A549 (cell line): ENCODE measurements at regions not wholly inside any gene's neighbourhood (a gene's known extent, or its start where the extent isn't known, plus 50 kb on each side); places are given as distances from the start of the nearest gene placed in this dataset.

ENCODE experiments used
- CEBPB ChIP-seq, 2 experiments: fragments of >200 bp in 1 of 2; sonication (Bioruptor Twin) in 1 of 2; formaldehyde crosslinking in 1 of 2; IDR thresholded peaks; 2 replicates each; pipeline ENCODE4 v1.6.1; 2012 to 2016
- HOXA7 ChIP-seq: fragments of 250-450 bp; sonication (Bioruptor Pico); IDR thresholded peaks from 2 replicates; pipeline ENCODE4 v1.5.0; 2020; ENCODE audit warnings: mild to moderate bottlenecking, moderate library complexity
- NR3C1 ChIP-seq: fragments of >200 bp; sonication (Bioruptor Twin); formaldehyde crosslinking; IDR thresholded peaks from 3 replicates; pipeline ENCODE4 v1.6.1; 2017
- POLR2A ChIP-seq: IDR thresholded peaks from 2 replicates; pipeline ENCODE4 v1.6.1; 2012; ENCODE audit warnings: mild to moderate bottlenecking, low read length
- RAD21 ChIP-seq, 2 experiments: fragments of >200 bp in 1 of 2; sonication (Bioruptor Twin) in 1 of 2; formaldehyde crosslinking in 1 of 2; IDR thresholded peaks in 1 of 2; conservative IDR thresholded peaks in 1 of 2; 2 replicates in 1 of 2; 3 replicates in 1 of 2; pipeline ENCODE4 v1.6.1; 2012 to 2018; ENCODE audit warnings: inconsistent platforms in 1 of 2
- SREBF2 ChIP-seq: fragments of 450-650 bp; IDR thresholded peaks from 2 replicates; pipeline ENCODE4 v1.6.1; 2014; ENCODE audit warnings: mild to moderate bottlenecking, moderate library complexity
- TF ChIP-seq, protein P1 (sequence below): fragments of >200 bp; sonication (Bioruptor Twin); formaldehyde crosslinking; IDR thresholded peaks from 3 replicates; pipeline ENCODE4 v1.5.1; 2016
- TF ChIP-seq, protein P2 (sequence below): fragments of 200-600 bp; sonication (generic); IDR thresholded peaks from 2 replicates; pipeline ENCODE4 v1.6.1; 2016; ENCODE audit warnings: antibody characterized with exemption, mild to moderate bottlenecking, moderate library complexity
- TF ChIP-seq, protein P3 (sequence below): IDR thresholded peaks from 2 replicates; pipeline ENCODE4 v1.6.1; 2012

DNA sequence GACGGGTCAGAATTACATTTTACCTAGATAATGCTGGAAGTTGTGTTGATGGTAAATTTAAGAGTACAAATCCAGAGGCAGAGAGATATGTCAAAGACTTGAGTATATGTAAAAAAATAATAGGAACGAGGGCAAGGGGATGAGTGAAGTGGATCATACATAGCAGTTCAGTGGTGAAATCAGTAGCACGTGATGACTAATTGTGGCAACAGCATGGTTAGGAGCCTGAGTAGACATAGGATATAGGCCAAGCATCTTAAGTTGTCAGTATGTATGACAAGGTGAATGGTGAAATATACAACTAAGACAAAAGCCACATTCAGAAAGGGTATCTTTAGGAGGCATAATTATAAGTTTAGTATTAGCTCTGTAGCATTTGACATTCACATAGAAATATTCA is 826.5 kb upstream of the PIK3C3 start:
- TF ChIP-seq SREBF2 (no peak), POLR2A (no peak), HOXA7 (CRISPR knock-in tag) (no peak), CEBPB (IDR thresholded peaks at IDR 0.05) (no peak), RAD21 (conservative IDR thresholded peaks at IDR 0.05 in 1 of 2, IDR thresholded peaks at IDR 0.05 in 1 of 2) (no peak), NR3C1 (no peak)
- TF ChIP-seq, protein P1, sequence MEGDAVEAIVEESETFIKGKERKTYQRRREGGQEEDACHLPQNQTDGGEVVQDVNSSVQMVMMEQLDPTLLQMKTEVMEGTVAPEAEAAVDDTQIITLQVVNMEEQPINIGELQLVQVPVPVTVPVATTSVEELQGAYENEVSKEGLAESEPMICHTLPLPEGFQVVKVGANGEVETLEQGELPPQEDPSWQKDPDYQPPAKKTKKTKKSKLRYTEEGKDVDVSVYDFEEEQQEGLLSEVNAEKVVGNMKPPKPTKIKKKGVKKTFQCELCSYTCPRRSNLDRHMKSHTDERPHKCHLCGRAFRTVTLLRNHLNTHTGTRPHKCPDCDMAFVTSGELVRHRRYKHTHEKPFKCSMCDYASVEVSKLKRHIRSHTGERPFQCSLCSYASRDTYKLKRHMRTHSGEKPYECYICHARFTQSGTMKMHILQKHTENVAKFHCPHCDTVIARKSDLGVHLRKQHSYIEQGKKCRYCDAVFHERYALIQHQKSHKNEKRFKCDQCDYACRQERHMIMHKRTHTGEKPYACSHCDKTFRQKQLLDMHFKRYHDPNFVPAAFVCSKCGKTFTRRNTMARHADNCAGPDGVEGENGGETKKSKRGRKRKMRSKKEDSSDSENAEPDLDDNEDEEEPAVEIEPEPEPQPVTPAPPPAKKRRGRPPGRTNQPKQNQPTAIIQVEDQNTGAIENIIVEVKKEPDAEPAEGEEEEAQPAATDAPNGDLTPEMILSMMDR, result no peak
- TF ChIP-seq, protein P2, sequence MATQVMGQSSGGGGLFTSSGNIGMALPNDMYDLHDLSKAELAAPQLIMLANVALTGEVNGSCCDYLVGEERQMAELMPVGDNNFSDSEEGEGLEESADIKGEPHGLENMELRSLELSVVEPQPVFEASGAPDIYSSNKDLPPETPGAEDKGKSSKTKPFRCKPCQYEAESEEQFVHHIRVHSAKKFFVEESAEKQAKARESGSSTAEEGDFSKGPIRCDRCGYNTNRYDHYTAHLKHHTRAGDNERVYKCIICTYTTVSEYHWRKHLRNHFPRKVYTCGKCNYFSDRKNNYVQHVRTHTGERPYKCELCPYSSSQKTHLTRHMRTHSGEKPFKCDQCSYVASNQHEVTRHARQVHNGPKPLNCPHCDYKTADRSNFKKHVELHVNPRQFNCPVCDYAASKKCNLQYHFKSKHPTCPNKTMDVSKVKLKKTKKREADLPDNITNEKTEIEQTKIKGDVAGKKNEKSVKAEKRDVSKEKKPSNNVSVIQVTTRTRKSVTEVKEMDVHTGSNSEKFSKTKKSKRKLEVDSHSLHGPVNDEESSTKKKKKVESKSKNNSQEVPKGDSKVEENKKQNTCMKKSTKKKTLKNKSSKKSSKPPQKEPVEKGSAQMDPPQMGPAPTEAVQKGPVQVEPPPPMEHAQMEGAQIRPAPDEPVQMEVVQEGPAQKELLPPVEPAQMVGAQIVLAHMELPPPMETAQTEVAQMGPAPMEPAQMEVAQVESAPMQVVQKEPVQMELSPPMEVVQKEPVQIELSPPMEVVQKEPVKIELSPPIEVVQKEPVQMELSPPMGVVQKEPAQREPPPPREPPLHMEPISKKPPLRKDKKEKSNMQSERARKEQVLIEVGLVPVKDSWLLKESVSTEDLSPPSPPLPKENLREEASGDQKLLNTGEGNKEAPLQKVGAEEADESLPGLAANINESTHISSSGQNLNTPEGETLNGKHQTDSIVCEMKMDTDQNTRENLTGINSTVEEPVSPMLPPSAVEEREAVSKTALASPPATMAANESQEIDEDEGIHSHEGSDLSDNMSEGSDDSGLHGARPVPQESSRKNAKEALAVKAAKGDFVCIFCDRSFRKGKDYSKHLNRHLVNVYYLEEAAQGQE, result no peak
- TF ChIP-seq, protein P3, sequence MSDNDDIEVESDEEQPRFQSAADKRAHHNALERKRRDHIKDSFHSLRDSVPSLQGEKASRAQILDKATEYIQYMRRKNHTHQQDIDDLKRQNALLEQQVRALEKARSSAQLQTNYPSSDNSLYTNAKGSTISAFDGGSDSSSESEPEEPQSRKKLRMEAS, result no peak
